ENCODE measurements at regions not wholly inside any gene's neighbourhood (a gene's known extent, or its start where the extent isn't known, plus 50 kb on each side); places are given as distances from the start of the nearest gene placed in this dataset.

GRCh38 chr9:16134351-16134750 lies 581.5 kb downstream of the CCDC171 start:
- no peaks in the 10 kb centered on the region for H3K9me3 ChIP-seq (ENCODE audit: insufficient read depth, low read depth)
- H3K9me2 ChIP-seq (ENCODE audit: insufficient read depth): no peaks in the 10 kb centered on the region
- H2AFZ ChIP-seq: no peak overlapping the region
- no peaks in the 10 kb centered on the region; the same call in 1 of the 2 replicates for H3F3A ChIP-seq (ENCODE audit: insufficient read depth, low read depth)
- H3K27me3 ChIP-seq (ENCODE audit: insufficient read depth, low read depth): no peaks in the 10 kb centered on the region
- H3K4me2 ChIP-seq: no peak overlapping the region
- TF ChIP-seq CTCF (conservative IDR thresholded peaks at IDR 0.05) (no peak), EZH2 (IDR thresholded peaks at IDR 0.05; ENCODE audit: low read depth) (no peak)
- H3K4me1 ChIP-seq (replicated peaks; ENCODE audit: insufficient read depth): no peaks in the 10 kb centered on the region
- H4K20me1 ChIP-seq (ENCODE audit: insufficient read depth): no peaks in the 10 kb centered on the region
- H3K27ac ChIP-seq: no peak overlapping the region
- intact Hi-C loops (cut with micrococcal nuclease; ENCODE audit: unreplicated experiment): loop anchor here (5.0 kb wide), 1 partner anchor 97 kb away; no protein-coding TSS in a partner anchor
- DNase-seq: no peak
- no peaks in the 10 kb centered on the region for H3K79me2 ChIP-seq (ENCODE audit: low read depth)
- H3K36me3 ChIP-seq (ENCODE audit: low read depth): no peaks in the 10 kb centered on the region
- H3K4me3 ChIP-seq: no peak overlapping the region
- ChIA-PET POLR2A (ENCODE audit: unreplicated experiment) (interaction anchor here (0.7 kb wide), 1 partner anchor 538 kb away, joined by 5 read pairs; no protein-coding TSS in a partner anchor), CTCF (no interaction called here)
- BruUV-seq (replicated peaks): no TSS peak

DNA sequence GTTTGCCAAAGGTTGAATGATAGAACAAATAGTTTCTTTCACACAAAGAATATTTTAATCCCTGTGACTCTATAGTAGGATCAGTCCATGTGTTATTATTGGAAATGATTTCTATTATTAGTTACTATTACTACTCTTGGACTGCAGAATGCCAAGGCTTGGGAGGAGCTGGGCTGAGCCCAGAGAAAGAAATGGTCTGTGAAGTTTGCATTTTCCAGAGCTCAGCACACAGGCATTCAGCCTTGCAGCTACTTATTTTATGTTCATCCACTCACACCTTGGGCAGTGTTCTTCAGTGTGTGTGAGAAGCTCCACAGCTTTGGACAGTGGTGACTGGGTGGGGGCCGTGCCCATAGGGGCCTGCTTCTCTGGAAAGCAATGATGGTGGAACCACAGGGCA lies 583.1 kb downstream of the CCDC171 start:
- no TSS peak for BruUV-seq (replicated peaks)

DNA sequence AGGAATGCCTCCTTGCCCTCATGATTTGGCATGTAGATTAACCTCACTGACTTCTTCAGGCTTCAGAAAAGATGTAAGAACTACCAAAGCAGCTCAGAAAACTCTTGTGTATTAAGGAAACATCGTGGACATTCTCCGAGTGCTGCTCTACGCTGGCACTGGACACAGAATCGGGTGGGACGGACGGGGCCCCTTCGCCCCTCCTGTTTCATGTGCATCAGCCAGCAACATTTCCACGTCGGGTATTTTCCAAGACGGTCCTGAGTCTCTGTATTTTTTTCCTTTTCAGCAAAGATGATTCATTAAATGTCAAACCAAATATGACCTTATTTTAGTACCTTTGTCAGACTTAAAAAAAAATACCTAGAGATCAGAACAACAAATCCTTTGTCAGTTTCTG lies 583.6 kb downstream of the CCDC171 start:
- H3K79me2 ChIP-seq (ENCODE audit: low read depth): no peaks in the 10 kb centered on the region
- no peaks in the 10 kb centered on the region for H3K4me1 ChIP-seq (replicated peaks; ENCODE audit: insufficient read depth)
- ChIA-PET CTCF (no interaction called here), POLR2A (ENCODE audit: unreplicated experiment) (no interaction called here)
- DNase-seq: no peak
- intact Hi-C loops (cut with micrococcal nuclease; ENCODE audit: unreplicated experiment): no loop called here
- H2AFZ ChIP-seq: no peak overlapping the region
- H3K9me3 ChIP-seq (ENCODE audit: insufficient read depth, low read depth): no peaks in the 10 kb centered on the region
- no peaks in the 10 kb centered on the region for H3K36me3 ChIP-seq (ENCODE audit: low read depth)
- H3K9me2 ChIP-seq (ENCODE audit: insufficient read depth): no peaks in the 10 kb centered on the region
- no TSS peak for BruUV-seq (replicated peaks)
- no peak for TF ChIP-seq CTCF (conservative IDR thresholded peaks at IDR 0.05)
- TF ChIP-seq EZH2 (IDR thresholded peaks at IDR 0.05; ENCODE audit: low read depth): no peak
- H3F3A ChIP-seq (ENCODE audit: insufficient read depth, low read depth): no peaks in the 10 kb centered on the region; the same call in 1 of the 2 replicates
- no peaks in the 10 kb centered on the region for H3K27me3 ChIP-seq (ENCODE audit: insufficient read depth, low read depth)
- no peak overlapping the region for H3K4me2 ChIP-seq
- no peak overlapping the region for H3K27ac ChIP-seq
- H3K4me3 ChIP-seq: no peak overlapping the region
- no peaks in the 10 kb centered on the region for H4K20me1 ChIP-seq (ENCODE audit: insufficient read depth)

More for the DNA sequence above, 583.1 kb downstream of the CCDC171 start:
- CTCF ChIA-PET: interaction anchor here (0.7 kb wide), 1 partner anchor 37 kb away, joined by 3 read pairs; no protein-coding TSS in a partner anchor
- Histone ChIP-seq H3K36me3 (ENCODE audit: low read depth) (no peaks in the 10 kb centered on the region), H4K20me1 (ENCODE audit: insufficient read depth) (no peaks in the 10 kb centered on the region), H3K4me3 (no peak overlapping the region), H3K27ac (no peak overlapping the region), H3K27me3 (ENCODE audit: insufficient read depth, low read depth) (no peaks in the 10 kb centered on the region), H3K4me2 (no peak overlapping the region), H3K9me3 (ENCODE audit: insufficient read depth, low read depth) (no peaks in the 10 kb centered on the region), H2AFZ (no peak overlapping the region), H3K79me2 (ENCODE audit: low read depth) (no peaks in the 10 kb centered on the region), H3K9me2 (ENCODE audit: insufficient read depth) (no peaks in the 10 kb centered on the region), H3F3A (ENCODE audit: insufficient read depth, low read depth) (no peaks in the 10 kb centered on the region; the same call in 1 of the 2 replicates), H3K4me1 (replicated peaks; ENCODE audit: insufficient read depth) (no peaks in the 10 kb centered on the region)
- TF ChIP-seq CTCF (conservative IDR thresholded peaks at IDR 0.05): no peak
- no peak for TF ChIP-seq EZH2 (IDR thresholded peaks at IDR 0.05; ENCODE audit: low read depth)
- POLR2A ChIA-PET (ENCODE audit: unreplicated experiment): no interaction called here
- DNase-seq: no peak
- intact Hi-C loops (cut with micrococcal nuclease; ENCODE audit: unreplicated experiment): no loop called here
